ENCODE measurements at regions not wholly inside any gene's neighbourhood (a gene's known extent, or its start where the extent isn't known, plus 50 kb on each side); places are given as distances from the start of the nearest gene placed in this dataset.

- Histone ChIP-seq H3K9me3 (ENCODE audit: low read length) (no peaks in the 10 kb centered on the region), H4K20me1 (ENCODE audit: insufficient read depth, low read length) (no peaks in the 10 kb centered on the region), H3F3A (ENCODE audit: insufficient read depth, low read length) (no peaks in the 10 kb centered on the region), H3K4me2 (ENCODE audit: low read length) (no peak overlapping the region), H2AFZ (ENCODE audit: low read length) (no peak overlapping the region), H3K27ac (ENCODE audit: low read depth, low read length, poor library complexity, severe bottlenecking) (no peak overlapping the region), H3K9ac (ENCODE audit: low read length) (no peak overlapping the region), H3K4me1 (ENCODE audit: insufficient read depth, low read length, severe bottlenecking) (no peaks in the 10 kb centered on the region), H3K4me3 (ENCODE audit: low read depth, low read length, poor library complexity, severe bottlenecking) (no peak overlapping the region), H3K79me2 (ENCODE audit: insufficient read depth, low read length) (no peaks in the 10 kb centered on the region), H3K36me3 (ENCODE audit: insufficient read depth, low read length) (no peaks in the 10 kb centered on the region), H3K27me3 (ENCODE audit: insufficient read depth, low read length) (no peaks in the 10 kb centered on the region), H3K9me2 (ENCODE audit: low read depth, low read length) (no peaks in the 10 kb centered on the region; the same call in 1 of the 2 replicates)
- TF ChIP-seq EZH2 (IDR thresholded peaks at IDR 0.05; ENCODE audit: borderline replicate concordance, low read length) (no peak), CTCF (IDR thresholded peaks at IDR 0.05; ENCODE audit: low read length) (no peak)
Observed at GRCh38 chr6:148147463-148147830, 195.2 kb upstream of the SASH1 start.

- no peaks in the 10 kb centered on the region for H3K27me3 ChIP-seq (ENCODE audit: insufficient read depth, low read length)
- no peaks in the 10 kb centered on the region for H3K9me3 ChIP-seq (ENCODE audit: low read length)
- no peaks in the 10 kb centered on the region for H3K4me1 ChIP-seq (ENCODE audit: insufficient read depth, low read length, severe bottlenecking)
- no peak overlapping the region for H3K4me2 ChIP-seq (ENCODE audit: low read length)
- TF ChIP-seq EZH2 (IDR thresholded peaks at IDR 0.05; ENCODE audit: borderline replicate concordance, low read length) (no peak), CTCF (IDR thresholded peaks at IDR 0.05; ENCODE audit: low read length) (no peak)
- no peak overlapping the region for H2AFZ ChIP-seq (ENCODE audit: low read length)
- no peaks in the 10 kb centered on the region for H3K79me2 ChIP-seq (ENCODE audit: insufficient read depth, low read length)
- no peaks in the 10 kb centered on the region for H3K36me3 ChIP-seq (ENCODE audit: insufficient read depth, low read length)
- H3F3A ChIP-seq (ENCODE audit: insufficient read depth, low read length), result no peaks in the 10 kb centered on the region
- H4K20me1 ChIP-seq (ENCODE audit: insufficient read depth, low read length), result no peaks in the 10 kb centered on the region
- no peak overlapping the region for H3K4me3 ChIP-seq (ENCODE audit: low read depth, low read length, poor library complexity, severe bottlenecking)
- no peak overlapping the region for H3K9ac ChIP-seq (ENCODE audit: low read length)
- no peaks in the 10 kb centered on the region for H3K9me2 ChIP-seq (ENCODE audit: low read depth, low read length)
- H3K27ac ChIP-seq (ENCODE audit: low read depth, low read length, poor library complexity, severe bottlenecking), result no peak overlapping the region
Observed at GRCh38 chr6:148151896-148152643, 190.6 kb upstream of the SASH1 start.

GRCh38 chr6:148154668-148155067, 188.0 kb upstream of the SASH1 start:
- no peaks in the 10 kb centered on the region for H4K20me1 ChIP-seq (ENCODE audit: insufficient read depth, low read length)
- H2AFZ ChIP-seq (ENCODE audit: low read length), result no peak overlapping the region
- no peaks in the 10 kb centered on the region for H3K9me3 ChIP-seq (ENCODE audit: low read length)
- no peak overlapping the region for H3K4me2 ChIP-seq (ENCODE audit: low read length)
- TF ChIP-seq CTCF (IDR thresholded peaks at IDR 0.05; ENCODE audit: low read length) (no peak), EZH2 (IDR thresholded peaks at IDR 0.05; ENCODE audit: borderline replicate concordance, low read length) (no peak)
- no peaks in the 10 kb centered on the region for H3K4me1 ChIP-seq (ENCODE audit: insufficient read depth, low read length, severe bottlenecking)
- H3F3A ChIP-seq (ENCODE audit: insufficient read depth, low read length), result no peaks in the 10 kb centered on the region
- H3K27ac ChIP-seq (ENCODE audit: low read depth, low read length, poor library complexity, severe bottlenecking), result no peak overlapping the region
- no peaks in the 10 kb centered on the region for H3K79me2 ChIP-seq (ENCODE audit: insufficient read depth, low read length)
- no peak overlapping the region for H3K4me3 ChIP-seq (ENCODE audit: low read depth, low read length, poor library complexity, severe bottlenecking)
- no peak overlapping the region for H3K9ac ChIP-seq (ENCODE audit: low read length)
- no peaks in the 10 kb centered on the region for H3K27me3 ChIP-seq (ENCODE audit: insufficient read depth, low read length)
- no peaks in the 10 kb centered on the region for H3K9me2 ChIP-seq (ENCODE audit: low read depth, low read length)
- no peaks in the 10 kb centered on the region for H3K36me3 ChIP-seq (ENCODE audit: insufficient read depth, low read length)

Measured in OCI-LY1 (cell line).